SK-N-SH (cell line): ENCODE measurements at regions not wholly inside any gene's neighbourhood (a gene's known extent, or its start where the extent isn't known, plus 50 kb on each side); places are given as distances from the start of the nearest gene placed in this dataset.
"Not testable (repeated sequence)": the region's sequence is repeated elsewhere in the genome, so short reads cannot be mapped to it uniquely, and the experiment has no call there.

ENCODE experiments used
- CTCF ChIA-PET: fragments of 300-600, 350-600 bp; formaldehyde crosslinking; extraction: SDS; loops from one replicate; lab custom pipeline; 2021; lab: Yijun Ruan, JAX
- POLR2A ChIA-PET: fragments of 350-600 bp; sonication (Branson Sonifier 250); formaldehyde crosslinking; extraction: SDS; loops from one replicate; lab custom pipeline; 2020; ENCODE audit warnings: antibody characterized with exemption, inconsistent platforms; lab: Yijun Ruan, JAX
- DNase-seq: peaks from one replicate; pipeline ENCODE4 v3.0.0; 2012
- H2AFZ ChIP-seq: fragments of 200-600 bp; sonication (generic); 2 replicates; pipeline ENCODE4 v1.8.1; 2016; ENCODE audit warnings: antibody characterized with exemption, mild to moderate bottlenecking, low read depth
- H3F3A ChIP-seq: fragments of 200-600 bp; sonication (generic); replicated peaks from 2 replicates; pipeline ENCODE3; 2016; ENCODE audit warnings: antibody characterized with exemption, mild to moderate bottlenecking; ENCODE audit not compliant: insufficient read depth
- H3K27ac ChIP-seq, 2 experiments: fragments of 200-500 bp in 1 of 2; fragments of 200-600 bp in 1 of 2; sonication (Bioruptor generic) in 1 of 2; sonication (generic), shearing (Covaris generic) in 1 of 2; 2 replicates each; pipeline versions ENCODE4 v1.5.1 to v1.6.1; 2014 to 2016; ENCODE audit warnings: low read depth in 2 of 2, inconsistent platforms in 1 of 2, low read length in 1 of 2, mild to moderate bottlenecking in 1 of 2, mixed read lengths in 1 of 2
- H3K27me3 ChIP-seq: fragments of 200-600 bp; sonication (generic), shearing (Covaris generic); 2 replicates; pipeline ENCODE4 v1.6.1; 2016; ENCODE audit warnings: mixed run types; ENCODE audit not compliant: insufficient read depth
- H3K36me3 ChIP-seq, 2 experiments: fragments of 200-500 bp in 1 of 2; fragments of 200-600 bp in 1 of 2; sonication (Bioruptor generic) in 1 of 2; sonication (generic) in 1 of 2; replicated peaks in 1 of 2; 2 replicates each; pipeline versions ENCODE3 to v1.5.1; 2014 to 2016; ENCODE audit warnings: low read length in 1 of 2, mild to moderate bottlenecking in 1 of 2; ENCODE audit not compliant: insufficient read depth in 2 of 2, control insufficient read depth in 1 of 2
- H3K4me1 ChIP-seq, 2 experiments: fragments of 200-500 bp in 1 of 2; fragments of 200-600 bp in 1 of 2; sonication (Bioruptor generic) in 1 of 2; sonication (generic), shearing (Covaris generic) in 1 of 2; 2 replicates each; pipeline versions ENCODE4 v1.5.1 to v1.6.1; 2014 to 2016; ENCODE audit warnings: low read depth in 1 of 2, low read length in 1 of 2, mixed run types in 1 of 2; ENCODE audit not compliant: insufficient read depth in 2 of 2, control insufficient read depth in 1 of 2
- H3K4me2 ChIP-seq: fragments of 200-600 bp; sonication (generic), shearing (Covaris generic); 2 replicates; pipeline ENCODE4 v1.6.1; 2017; ENCODE audit warnings: mixed run types
- H3K4me3 ChIP-seq, 2 experiments: fragments of 200-500 bp in 1 of 2; fragments of 200-600 bp in 1 of 2; sonication (Bioruptor generic) in 1 of 2; sonication (generic), shearing (Covaris generic) in 1 of 2; 2 replicates each; pipeline versions ENCODE4 v1.5.1 to v1.8.1; 2014 to 2016; ENCODE audit warnings: low read depth in 2 of 2, inconsistent platforms in 1 of 2, low read length in 1 of 2, mild to moderate bottlenecking in 1 of 2, mixed read lengths in 1 of 2, moderate library complexity in 1 of 2
- H3K79me2 ChIP-seq: fragments of 200-600 bp; sonication (generic); 2 replicates; pipeline ENCODE4 v1.8.1; 2017; ENCODE audit warnings: mild to moderate bottlenecking; ENCODE audit not compliant: insufficient read depth
- H3K9ac ChIP-seq: fragments of 200-600 bp; sonication (generic); 2 replicates; pipeline ENCODE4 v1.6.1; 2017; ENCODE audit warnings: mixed run types
- H3K9me2 ChIP-seq: fragments of 200-600 bp; sonication (generic); 2 replicates; pipeline ENCODE4 v1.6.1; 2017; ENCODE audit warnings: mixed run types
- H3K9me3 ChIP-seq: fragments of 200-600 bp; sonication (generic); 2 replicates; pipeline ENCODE4 v1.6.1; 2017; ENCODE audit warnings: mixed run types, mild to moderate bottlenecking, moderate library complexity
- H4K20me1 ChIP-seq: fragments of 200-600 bp; sonication (generic); 2 replicates; pipeline ENCODE4 v1.6.1; 2017; ENCODE audit warnings: mild to moderate bottlenecking, mixed run types; ENCODE audit not compliant: insufficient read depth
- CHD2 ChIP-seq: fragments of 150-350 bp; IDR thresholded peaks from 2 replicates; pipeline ENCODE4 v1.6.1; 2018; ENCODE audit warnings: low read length; ENCODE audit not compliant: partially characterized antibody
- ELF1 ChIP-seq: IDR thresholded peaks from 2 replicates; pipeline ENCODE4 v1.4.0; 2012
- EP300 ChIP-seq, 2 experiments: IDR thresholded peaks; 2 replicates each; pipeline versions ENCODE4 v1.4.0 to v1.6.1; 2012; ENCODE audit warnings: borderline replicate concordance in 1 of 2, low read depth in 1 of 2, low read length in 1 of 2
- EZH2phosphoT487 ChIP-seq: fragments of 200-600 bp; sonication (generic); IDR thresholded peaks from 2 replicates; pipeline ENCODE4 v1.6.1; 2017; ENCODE audit warnings: low read depth, mixed run types, mild to moderate bottlenecking, antibody characterized with exemption, moderate library complexity, borderline replicate concordance
- GATA2 ChIP-seq: sonication (generic); formaldehyde crosslinking; IDR thresholded peaks from 2 replicates; pipeline ENCODE4 v1.5.0; 2020; ENCODE audit warnings: mild to moderate bottlenecking, missing genetic modification reagents
- MXI1 ChIP-seq: IDR thresholded peaks from 2 replicates; pipeline ENCODE4 v1.6.1; 2012; ENCODE audit warnings: mild to moderate bottlenecking, low read depth, low read length, improper control_type of control experiment
- NFIC ChIP-seq: IDR thresholded peaks from 2 replicates; pipeline ENCODE4 v1.4.0; 2012; ENCODE audit warnings: borderline replicate concordance
- RXRA ChIP-seq: IDR thresholded peaks from 2 replicates; pipeline ENCODE4 v1.4.0; 2012; ENCODE audit warnings: low read depth, mild to moderate bottlenecking, borderline replicate concordance
- SIN3A ChIP-seq: IDR thresholded peaks from 2 replicates; pipeline ENCODE4 v1.6.1; 2012; ENCODE audit warnings: low read depth, mild to moderate bottlenecking, low read length, moderate library complexity, borderline replicate concordance
- SMC3 ChIP-seq: IDR thresholded peaks from 2 replicates; pipeline ENCODE4 v1.6.1; 2012; ENCODE audit warnings: low read depth, low read length, improper control_type of control experiment
- TCF12 ChIP-seq: IDR thresholded peaks from 2 replicates; pipeline ENCODE4 v1.4.0; 2012
- whole genome bisulfite sequencing: methylation state at CpG from one replicate; pipeline ENCODE4 v1.1.6; 2017; ENCODE audit warnings: low lambda C conversion rate; 5-methylcytosine and 5-hydroxymethylcytosine counted together
- TF ChIP-seq, protein P1 (sequence below): IDR thresholded peaks from 2 replicates; pipeline ENCODE4 v1.4.0; 2012; ENCODE audit warnings: low read depth, borderline replicate concordance
- TF ChIP-seq, protein P2 (sequence below): IDR thresholded peaks from 2 replicates; pipeline ENCODE4 v1.4.0; 2012; ENCODE audit warnings: low read depth
- TF ChIP-seq, protein P3 (sequence below): IDR thresholded peaks from 2 replicates; pipeline ENCODE4 v1.4.0; 2012; ENCODE audit warnings: low read depth, borderline replicate concordance
- TF ChIP-seq, protein P4 (sequence below): IDR thresholded peaks from 2 replicates; pipeline ENCODE4 v1.6.1; 2012; ENCODE audit warnings: mild to moderate bottlenecking, low read depth, low read length, moderate library complexity

DNA sequence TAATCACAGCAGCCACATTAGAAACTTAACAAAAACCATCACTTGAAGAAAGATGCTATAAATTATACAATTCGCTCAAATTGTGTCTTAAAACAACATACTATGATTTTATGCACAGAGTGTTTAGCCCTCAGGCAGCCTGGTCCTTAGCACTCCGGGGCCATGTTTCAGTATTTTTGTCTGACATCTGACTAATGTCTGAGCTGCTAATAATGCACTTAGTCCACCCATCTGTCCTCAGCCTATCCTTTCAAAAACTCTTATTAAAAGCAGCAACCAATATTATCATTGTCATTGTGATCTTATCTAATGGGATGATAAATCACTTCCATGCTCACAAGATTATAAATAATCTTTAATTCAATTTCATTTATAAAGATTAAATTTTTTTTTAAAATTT, 602.7 kb upstream of the FOXG1 start (continued):
- TF ChIP-seq, protein P1, sequence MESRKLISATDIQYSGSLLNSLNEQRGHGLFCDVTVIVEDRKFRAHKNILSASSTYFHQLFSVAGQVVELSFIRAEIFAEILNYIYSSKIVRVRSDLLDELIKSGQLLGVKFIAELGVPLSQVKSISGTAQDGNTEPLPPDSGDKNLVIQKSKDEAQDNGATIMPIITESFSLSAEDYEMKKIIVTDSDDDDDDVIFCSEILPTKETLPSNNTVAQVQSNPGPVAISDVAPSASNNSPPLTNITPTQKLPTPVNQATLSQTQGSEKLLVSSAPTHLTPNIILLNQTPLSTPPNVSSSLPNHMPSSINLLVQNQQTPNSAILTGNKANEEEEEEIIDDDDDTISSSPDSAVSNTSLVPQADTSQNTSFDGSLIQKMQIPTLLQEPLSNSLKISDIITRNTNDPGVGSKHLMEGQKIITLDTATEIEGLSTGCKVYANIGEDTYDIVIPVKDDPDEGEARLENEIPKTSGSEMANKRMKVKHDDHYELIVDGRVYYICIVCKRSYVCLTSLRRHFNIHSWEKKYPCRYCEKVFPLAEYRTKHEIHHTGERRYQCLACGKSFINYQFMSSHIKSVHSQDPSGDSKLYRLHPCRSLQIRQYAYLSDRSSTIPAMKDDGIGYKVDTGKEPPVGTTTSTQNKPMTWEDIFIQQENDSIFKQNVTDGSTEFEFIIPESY = no peak

DNA sequence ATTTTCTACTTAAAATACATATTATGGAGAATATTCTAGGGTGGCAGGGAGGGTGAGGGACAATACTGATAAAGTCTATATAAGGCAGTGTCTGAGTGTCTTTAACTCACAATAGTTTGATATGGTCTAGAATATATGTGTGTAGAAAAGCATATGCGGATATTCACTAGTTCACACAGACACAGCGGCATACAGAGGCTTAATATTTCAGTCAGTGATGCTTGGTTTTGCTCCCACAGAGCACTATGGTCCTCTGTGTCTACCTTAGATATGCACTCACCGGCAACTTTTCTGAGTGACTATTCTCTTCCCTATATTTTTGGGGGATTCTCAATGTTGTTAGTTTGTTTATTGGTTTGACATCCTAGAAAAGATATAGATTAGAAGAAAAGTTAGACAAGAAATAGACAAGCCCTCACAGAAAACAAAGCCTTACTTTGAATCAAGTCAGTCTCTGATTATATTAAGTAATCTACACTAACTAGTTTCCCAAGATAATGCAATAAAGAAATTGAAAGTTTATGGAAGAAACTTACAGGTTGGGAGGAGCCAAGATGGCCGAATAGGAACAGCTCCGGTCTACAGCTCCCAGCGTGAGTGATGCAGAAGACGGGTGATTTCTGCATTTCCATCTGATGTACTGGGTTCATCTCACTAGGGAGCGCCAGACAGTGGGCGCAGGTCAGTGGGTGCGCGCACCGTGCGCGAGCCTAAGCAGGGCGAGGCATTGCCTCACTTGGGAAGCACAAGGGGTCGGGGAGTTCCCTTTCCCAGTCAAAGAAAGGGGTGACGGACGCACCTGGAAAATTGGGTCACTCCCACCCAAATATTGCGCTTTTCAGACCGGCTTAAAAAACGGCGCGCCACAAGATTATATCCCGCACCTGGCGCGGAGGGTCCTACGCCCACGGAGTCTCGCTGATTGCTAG, 578.4 kb upstream of the FOXG1 start:
- 44% methylated on average over 21 of the region's 29 CpGs for WGBS
- H3K79me2 ChIP-seq, POLR2A ChIA-PET, CTCF ChIA-PET, H3K9me2 ChIP-seq, H3K9ac ChIP-seq, H3K27me3 ChIP-seq, H4K20me1 ChIP-seq, DNase-seq, H3K27ac ChIP-seq, H3K9me3 ChIP-seq, H3F3A ChIP-seq, H3K36me3 ChIP-seq, H3K4me1 ChIP-seq: not testable (repeated sequence)
- Histone ChIP-seq H3K4me3 (peak overlapping the region in 1 of 2 experiments; percentile 29; a peak in 2 of 4 replicates), H2AFZ (peak overlapping the region; percentile 51; the same call in 1 of the 2 replicates), H3K4me2 (peak overlapping the region; percentile 37; the same call in 1 of the 2 replicates)

DNA sequence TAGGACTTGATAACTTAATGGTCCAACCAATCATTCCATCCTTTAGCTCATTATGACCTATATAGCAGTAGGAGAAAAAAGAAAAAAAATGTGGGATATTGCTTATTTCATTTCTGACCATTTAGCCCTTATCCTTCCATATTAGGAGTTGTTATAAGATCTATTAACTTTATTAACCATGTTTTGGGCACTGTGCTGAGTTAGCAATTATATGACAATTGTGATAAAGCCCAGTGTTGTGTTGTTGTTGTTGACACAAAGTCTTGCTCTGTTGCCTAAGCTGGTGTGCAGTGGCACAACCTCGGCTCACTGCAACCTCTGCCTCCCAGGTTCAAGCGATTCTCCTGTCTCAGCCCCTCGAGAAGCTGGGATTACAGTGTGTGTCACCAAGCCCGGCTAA, 569.7 kb upstream of the FOXG1 start:
- no peaks in the 10 kb centered on the region for H4K20me1 ChIP-seq
- H3K9me3 ChIP-seq = no peaks in the 10 kb centered on the region
- WGBS = 9% methylated on average over 4 of the region's 4 CpGs
- H3K4me1 ChIP-seq = no peaks in the 10 kb centered on the region
- H3K4me2 ChIP-seq = no peak overlapping the region
- no peaks in the 10 kb centered on the region for H3K36me3 ChIP-seq
- no peaks in the 10 kb centered on the region for H3K9me2 ChIP-seq
- no peak overlapping the region for H3K9ac ChIP-seq
- H3K4me3 ChIP-seq = no peak overlapping the region
- no peaks in the 10 kb centered on the region for H3K79me2 ChIP-seq
- POLR2A ChIA-PET = no interaction called here
- CTCF ChIA-PET = no interaction called here
- no peaks in the 10 kb centered on the region for H3F3A ChIP-seq
- no peaks in the 10 kb centered on the region for H3K27me3 ChIP-seq
- no peak overlapping the region for H3K27ac ChIP-seq
- no peak for DNase-seq
- no peak overlapping the region for H2AFZ ChIP-seq
- TF ChIP-seq SMC3 = no peak
- TF ChIP-seq, protein P1 = no peak
- TF ChIP-seq, protein P2, sequence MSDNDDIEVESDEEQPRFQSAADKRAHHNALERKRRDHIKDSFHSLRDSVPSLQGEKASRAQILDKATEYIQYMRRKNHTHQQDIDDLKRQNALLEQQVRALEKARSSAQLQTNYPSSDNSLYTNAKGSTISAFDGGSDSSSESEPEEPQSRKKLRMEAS = no peak
- no peak for TF ChIP-seq ELF1
- TF ChIP-seq, protein P3, sequence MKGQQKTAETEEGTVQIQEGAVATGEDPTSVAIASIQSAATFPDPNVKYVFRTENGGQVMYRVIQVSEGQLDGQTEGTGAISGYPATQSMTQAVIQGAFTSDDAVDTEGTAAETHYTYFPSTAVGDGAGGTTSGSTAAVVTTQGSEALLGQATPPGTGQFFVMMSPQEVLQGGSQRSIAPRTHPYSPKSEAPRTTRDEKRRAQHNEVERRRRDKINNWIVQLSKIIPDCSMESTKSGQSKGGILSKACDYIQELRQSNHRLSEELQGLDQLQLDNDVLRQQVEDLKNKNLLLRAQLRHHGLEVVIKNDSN = no peak
- TF ChIP-seq, protein P4, sequence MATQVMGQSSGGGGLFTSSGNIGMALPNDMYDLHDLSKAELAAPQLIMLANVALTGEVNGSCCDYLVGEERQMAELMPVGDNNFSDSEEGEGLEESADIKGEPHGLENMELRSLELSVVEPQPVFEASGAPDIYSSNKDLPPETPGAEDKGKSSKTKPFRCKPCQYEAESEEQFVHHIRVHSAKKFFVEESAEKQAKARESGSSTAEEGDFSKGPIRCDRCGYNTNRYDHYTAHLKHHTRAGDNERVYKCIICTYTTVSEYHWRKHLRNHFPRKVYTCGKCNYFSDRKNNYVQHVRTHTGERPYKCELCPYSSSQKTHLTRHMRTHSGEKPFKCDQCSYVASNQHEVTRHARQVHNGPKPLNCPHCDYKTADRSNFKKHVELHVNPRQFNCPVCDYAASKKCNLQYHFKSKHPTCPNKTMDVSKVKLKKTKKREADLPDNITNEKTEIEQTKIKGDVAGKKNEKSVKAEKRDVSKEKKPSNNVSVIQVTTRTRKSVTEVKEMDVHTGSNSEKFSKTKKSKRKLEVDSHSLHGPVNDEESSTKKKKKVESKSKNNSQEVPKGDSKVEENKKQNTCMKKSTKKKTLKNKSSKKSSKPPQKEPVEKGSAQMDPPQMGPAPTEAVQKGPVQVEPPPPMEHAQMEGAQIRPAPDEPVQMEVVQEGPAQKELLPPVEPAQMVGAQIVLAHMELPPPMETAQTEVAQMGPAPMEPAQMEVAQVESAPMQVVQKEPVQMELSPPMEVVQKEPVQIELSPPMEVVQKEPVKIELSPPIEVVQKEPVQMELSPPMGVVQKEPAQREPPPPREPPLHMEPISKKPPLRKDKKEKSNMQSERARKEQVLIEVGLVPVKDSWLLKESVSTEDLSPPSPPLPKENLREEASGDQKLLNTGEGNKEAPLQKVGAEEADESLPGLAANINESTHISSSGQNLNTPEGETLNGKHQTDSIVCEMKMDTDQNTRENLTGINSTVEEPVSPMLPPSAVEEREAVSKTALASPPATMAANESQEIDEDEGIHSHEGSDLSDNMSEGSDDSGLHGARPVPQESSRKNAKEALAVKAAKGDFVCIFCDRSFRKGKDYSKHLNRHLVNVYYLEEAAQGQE = no peak
- TF ChIP-seq TCF12 = no peak
- TF ChIP-seq GATA2 (CRISPR knock-in tag) = no peak
- no peak for TF ChIP-seq CHD2
- TF ChIP-seq EP300 (IDR thresholded peaks at IDR 0.05; ENCODE audit: borderline replicate concordance in 1 of 2, low read depth in 1 of 2, low read length in 1 of 2) = no peak
- TF ChIP-seq RXRA = no peak
- no peak for TF ChIP-seq NFIC
- TF ChIP-seq SIN3A = no peak
- TF ChIP-seq EZH2phosphoT487 = no peak
- TF ChIP-seq MXI1 = no peak
